ENCODE measurements at regions not wholly inside any gene's neighbourhood (a gene's known extent, or its start where the extent isn't known, plus 50 kb on each side); places are given as distances from the start of the nearest gene placed in this dataset.
"Not testable (repeated sequence)": the region's sequence is repeated elsewhere in the genome, so short reads cannot be mapped to it uniquely, and the experiment has no call there.

DNA sequence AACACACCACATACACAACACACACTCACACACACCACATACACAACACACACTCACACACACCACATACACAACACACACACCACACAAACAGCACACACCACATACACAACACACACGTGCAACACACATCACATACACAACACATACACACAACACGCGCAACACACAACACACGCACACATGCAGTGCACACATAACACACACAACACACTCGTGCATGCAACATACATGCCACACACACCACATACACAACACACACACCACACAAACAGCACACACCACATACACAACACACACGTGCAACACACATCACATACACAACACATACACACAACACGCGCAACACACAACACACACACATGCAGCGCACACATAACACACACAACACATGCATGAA lies 192.8 kb downstream of the C16orf95 start:
- DNase-seq = not testable (repeated sequence)

DNA sequence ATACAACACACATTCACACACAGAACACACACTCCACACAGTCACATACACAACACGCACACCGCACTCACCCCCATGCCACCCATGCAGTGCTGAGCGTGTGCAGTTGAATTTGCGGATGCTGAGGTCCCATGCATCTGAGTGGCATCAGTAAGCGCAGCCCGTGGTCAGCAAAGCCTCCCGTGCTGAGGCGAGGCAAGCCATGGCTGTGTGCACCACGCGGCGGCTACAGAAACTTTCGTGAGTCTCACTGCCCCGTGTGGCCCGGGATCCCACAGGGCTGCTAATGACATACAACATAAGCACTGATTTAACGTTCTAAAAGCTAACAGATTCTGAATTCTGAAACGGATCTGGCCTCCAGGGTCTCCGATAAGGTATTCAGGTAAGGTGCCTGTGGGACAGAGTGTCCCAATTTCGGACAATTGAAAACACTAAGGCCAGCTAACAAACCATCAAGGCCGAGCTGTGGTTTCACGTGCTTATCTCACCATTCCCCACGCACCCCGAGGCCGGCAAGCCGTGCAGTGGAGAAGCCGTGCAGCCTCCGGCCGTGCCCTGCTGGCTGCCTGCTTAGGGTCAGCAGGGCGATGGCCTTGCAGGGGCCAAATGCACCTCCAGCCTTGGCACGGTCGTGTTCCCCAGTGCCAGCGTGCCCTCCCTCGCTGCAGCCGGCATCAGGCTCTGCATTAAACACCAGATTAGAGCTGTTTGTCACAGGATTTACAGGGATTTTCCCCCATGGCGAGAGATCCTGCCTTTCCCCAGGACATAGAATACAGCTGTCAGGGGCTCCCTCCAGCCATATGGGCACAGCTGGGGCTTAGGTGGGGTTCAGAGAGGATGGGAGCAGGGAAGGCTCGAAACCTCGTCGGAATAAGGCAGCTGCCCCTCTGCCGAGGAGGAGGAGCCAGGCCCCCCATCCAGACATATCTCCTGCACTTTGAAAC lies 191.7 kb downstream of the C16orf95 start:
- no peak for DNase-seq

DNA sequence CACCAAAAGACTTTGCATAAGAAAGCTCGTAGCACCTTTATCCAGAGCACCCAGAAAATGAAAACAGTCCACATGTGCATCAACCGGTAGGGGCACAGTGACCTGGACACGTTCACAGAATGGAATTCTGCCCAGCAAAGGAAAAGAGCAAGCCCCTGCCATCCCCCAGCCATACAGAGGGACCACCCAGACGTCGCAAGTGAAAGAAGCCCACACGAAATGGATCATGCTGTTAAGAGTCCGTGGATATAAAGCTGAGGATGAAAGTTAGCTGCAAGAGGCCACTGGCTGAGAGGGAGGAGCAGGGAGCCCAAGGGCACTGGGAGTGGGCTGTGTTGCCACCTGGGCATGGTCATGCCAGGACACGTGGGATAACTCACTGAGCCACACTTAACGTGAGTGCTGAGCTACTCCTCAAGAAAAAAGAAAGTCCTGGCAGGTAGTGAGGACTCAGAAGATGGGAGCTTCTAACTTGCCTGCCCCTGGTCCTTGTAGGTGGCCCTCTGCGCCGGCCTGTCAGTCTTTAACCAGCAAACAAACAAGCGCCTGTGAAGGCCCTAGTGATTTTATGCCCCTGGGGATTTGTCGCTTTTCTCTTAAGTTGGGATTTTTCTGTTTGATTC lies 190.7 kb downstream of the C16orf95 start:
- DNase-seq = no peak

DNA sequence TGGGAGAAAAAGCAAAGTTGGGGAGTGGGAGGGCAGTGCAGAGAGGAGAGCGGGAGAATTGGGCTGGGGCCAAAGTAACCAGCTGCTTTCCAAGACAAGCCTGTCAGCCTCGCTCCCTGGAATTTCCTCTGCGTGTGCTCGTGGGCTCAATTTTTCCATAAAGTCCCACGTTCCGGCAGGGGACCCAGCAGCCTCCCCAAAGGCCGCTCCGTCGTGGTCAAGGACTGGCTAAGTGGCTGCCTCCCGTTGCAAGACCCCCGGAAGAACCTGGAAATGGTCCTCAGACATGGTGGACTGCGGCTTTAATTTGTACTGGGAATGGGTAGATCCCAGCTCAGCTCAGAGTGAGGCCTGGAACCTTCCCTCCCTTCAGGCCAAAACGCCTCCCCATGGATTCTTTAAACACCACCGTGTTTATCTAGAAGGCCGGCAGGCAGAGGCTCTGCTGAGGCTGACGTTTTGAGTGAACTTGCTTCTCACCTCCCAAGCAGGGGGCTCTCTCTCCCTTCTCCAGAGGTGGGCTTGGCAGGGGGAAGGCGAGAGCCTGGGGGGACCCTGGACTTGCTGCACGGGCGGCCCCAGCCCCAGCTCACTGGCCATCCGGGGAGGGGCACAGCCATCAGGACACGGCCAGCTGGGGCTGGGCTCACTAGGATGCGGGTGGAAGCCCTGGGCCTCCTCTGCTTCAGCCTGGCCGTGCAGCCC lies 190.0 kb downstream of the C16orf95 start:
- no peak for DNase-seq

DNA sequence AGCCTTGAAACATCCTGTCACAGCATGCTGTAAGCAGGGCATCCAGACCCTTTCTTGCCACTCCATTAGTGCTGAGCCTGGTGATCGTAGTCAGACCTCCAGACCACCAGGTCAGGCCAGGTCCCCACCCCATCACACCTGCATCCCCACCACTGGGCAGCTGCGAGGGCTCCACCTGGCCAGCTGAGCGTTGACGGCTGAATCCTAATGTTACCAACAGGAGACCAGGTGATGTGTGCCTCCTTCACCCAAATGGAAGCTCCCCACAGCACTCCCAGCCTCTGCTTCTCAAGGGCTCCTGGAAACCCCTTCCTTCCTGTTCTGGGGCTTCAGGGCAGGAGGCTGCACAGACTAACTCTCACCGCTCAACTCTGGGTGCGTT lies 189.4 kb downstream of the C16orf95 start:
- DNase-seq = no peak

DNA sequence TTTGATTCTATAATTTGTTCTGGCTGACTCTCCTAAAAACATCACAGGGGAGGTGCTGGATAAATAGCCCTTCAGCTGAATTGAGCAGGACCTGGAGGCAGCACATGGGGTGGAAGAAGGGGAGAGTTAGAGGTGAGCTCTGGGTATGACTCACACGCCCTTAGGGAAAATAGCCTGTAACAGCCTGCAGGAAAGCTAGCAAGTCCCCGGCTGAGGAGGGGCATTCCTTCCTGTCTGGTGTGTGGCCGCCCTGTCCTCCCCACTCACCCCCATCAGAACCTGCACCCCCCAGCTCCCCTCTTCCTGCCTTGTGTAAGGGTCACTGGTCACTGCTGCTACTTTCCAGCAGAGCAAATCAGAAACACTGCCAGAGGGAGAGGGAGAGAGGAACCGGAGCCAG lies 187.4 kb downstream of the C16orf95 start:
- no peak for DNase-seq

DNA sequence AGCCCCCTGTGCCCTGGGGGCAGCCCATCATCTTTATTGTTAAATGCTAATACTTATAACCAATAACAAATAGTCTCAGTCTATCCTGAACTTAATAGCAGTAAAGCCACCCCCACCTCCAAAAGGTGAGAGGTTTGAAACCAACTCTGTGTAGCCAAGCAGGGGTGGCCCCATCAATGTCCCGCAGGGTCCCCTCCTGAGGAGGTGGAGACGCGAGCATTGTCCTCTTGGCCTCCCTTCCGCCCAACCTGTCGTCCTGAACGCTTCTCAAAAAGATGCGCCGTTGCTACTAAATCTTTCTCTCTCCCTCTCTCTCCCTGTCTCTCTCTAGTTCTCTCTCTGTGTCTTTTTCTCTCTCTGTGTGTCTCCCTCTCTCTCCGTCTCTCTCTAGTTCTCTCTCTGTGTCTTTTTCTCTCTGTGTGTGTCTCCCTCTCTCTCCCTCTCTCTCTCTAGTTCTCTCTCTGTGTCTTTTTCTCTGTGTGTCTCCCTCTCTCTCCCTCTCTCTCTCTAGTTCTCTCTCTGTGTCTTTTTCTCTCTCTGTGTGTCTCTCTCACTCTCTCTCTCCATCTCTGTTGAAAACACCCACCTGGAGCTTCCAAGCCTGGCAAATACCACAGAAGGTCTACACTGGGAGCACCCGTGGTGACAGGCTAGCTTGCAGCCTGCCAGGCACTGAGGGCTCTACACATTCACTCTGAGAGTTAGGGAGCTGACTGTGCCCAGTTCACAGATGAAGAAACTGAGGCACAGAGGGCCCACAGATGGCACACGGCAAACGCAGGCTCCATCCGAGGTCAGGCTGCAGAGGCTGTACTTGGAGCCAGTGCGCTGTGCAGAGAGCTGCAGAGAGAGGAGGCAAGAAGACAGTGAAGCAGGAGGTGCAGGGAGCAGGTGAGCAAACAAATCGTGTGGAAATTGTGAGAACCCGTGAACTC lies 185.9 kb downstream of the C16orf95 start:
- DNase-seq = no peak

DNA sequence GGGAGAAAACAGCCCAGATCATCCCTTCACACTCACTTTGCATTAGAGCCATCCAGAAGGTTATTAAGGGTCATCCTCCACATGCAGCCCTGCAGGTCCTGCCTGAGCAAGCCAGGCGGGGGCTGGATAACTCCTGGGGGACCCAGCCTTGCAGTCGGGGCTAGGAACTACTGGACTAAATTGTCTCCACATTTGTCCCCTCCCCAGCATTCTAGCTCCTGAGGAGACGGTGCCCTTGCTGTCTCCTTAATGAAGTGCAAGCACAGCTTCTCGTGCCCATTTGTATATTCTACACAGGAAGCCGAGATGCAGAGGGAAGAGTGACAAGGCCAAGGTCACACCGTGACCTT lies 185.2 kb downstream of the C16orf95 start:
- DNase-seq = no peak

DNA sequence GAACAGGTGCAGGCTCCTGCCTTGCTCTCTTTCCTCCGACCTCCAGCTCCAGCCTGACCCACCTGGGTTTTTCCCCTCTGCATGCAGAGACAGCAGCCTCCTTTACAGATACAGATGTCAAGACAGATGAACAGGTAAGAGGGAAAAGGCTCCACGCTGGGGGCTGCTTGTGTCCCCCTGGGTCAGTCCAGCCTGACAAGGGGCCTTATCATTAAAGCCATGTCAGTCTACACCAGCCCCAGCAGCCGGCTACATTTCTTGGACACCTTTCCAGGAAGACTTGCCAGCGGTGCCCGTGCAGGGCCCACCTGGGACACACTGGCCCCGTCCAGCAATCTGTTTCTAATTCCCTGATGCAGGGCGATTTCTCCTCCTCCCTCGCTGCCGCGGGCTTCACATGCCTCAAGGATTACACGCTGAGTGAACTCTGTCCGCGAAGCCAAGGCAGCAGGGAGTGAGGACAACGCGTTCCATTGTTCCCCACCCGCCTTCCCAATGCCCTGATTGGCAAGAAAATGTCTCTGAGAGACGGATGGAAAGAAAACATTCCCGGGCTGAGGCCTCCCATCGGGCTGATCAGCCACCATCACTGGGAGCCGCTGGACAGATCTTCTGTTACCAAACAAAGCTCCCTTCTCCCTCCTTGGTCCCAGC lies 184.7 kb downstream of the C16orf95 start:
- no peak for DNase-seq

DNA sequence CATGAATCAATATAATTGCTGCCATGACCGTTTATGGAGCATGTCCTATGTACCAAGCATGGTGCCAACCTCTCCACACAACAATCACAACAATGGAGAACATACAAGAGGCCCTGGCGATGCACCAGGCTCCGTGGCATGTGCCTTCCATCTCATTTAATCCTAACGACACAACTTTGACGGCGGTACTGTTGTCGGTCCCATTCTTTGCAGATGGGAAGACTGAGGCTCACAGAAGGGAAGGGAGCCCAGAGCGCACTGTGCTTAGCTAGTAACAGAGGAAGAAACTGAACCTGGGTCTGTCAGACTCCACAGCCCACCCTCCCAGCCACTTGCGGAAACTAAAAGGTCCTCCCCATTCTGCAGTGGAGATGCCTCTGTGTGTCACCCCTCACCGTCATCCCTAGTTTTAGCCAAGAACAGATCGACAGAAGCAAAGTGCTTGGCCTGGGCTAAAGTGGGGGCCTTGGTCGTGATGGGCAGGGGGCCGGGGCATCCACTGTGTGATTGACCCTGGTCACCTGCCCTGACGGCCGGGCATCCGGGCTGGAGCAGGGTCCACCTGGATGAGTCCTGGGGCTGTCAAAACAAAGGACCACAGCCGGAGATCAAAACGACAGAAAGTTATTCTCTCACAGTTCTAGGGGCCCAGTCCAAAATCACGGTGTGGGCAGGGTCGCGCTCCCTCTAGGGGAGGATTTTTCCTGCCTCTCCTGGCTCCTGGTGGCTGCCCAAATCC lies 183.9 kb downstream of the C16orf95 start:
- no peak for DNase-seq

DNA sequence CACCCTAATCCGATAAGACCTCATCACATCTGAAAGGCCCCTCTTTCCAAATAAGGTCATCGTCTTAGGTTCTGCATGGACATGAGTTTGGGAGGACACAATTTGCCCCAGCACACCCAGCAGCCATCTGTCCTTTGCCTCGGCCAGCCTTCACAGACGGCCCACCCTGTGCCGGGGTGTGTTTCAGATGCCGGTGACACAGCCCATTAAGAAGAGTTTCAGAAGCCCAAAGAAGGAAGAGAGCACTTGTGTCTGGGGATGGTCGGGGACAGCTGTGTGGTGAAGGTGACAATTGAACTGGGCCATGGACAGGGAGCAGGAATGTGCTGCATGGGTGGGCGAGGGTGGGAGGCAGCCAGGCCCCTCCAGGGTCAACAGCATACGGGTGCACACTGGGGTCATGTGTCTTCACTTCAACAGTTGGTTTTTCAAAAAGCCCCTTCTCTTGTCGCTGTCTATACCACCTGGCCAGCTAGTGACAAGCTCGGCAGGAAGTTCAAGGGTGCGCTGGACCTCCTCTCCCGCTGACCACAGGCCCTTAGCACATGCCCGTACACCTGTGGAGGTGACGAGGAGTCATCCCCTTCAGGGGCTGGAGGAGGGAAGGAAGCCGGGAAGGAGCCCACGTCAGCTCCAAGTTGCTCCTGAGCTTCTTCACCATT lies 183.1 kb downstream of the C16orf95 start:
- DNase-seq = no peak

DNA sequence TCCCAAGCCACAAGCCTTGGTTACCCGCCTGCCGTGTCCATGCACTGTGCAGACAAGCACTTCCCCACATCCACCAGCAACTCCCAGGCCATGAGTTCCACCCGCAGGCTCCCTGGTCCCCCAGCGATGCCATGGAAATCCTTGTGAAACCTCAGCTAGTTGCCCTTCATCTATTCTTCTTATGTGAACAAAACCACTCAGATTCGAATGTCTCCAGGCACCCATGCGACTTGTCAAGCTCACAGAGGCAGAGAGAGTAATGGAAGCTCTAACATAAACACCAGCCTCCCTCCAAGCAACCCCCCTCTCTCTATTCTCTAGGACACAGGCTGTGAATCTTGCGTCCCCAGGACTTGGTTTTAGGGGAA lies 182.6 kb downstream of the C16orf95 start:
- DNase-seq = no peak

DNA sequence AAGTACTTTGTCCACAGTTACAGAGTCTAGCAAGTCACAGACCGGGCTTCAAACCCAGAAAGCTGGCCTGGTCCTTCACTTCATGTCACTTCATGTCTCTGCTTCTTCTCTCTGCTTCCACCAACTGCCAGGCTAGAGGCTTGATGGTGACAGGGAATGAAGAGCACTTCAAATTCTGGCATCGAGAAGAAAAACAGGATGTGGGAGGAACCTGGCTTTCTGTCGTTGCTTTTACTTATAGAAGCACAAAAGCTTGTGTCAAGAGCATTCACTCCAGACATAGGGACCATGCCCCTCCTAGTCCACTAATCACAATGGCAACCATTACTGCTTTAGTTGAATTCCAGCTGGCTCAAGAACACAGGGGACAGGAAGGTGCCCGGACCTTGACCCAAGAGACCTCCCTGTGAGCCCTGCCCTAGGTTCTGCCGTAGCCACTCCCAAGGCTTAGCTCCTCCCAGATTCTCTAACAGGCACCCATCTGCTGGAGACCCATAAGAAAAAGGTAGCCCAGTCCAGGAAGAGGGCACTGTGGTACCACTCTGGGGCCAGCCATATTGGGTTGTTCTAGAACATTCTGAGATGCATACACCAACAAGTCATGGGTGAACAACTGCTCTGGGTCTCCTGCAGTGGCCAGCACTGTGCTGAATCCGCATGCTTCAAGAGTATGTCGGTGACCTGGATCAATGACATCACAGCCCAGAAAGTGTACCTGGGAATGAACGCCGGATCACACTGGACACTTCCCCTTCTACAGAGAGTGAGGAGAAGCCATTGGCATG lies 181.8 kb downstream of the C16orf95 start:
- no peak for DNase-seq

DNA sequence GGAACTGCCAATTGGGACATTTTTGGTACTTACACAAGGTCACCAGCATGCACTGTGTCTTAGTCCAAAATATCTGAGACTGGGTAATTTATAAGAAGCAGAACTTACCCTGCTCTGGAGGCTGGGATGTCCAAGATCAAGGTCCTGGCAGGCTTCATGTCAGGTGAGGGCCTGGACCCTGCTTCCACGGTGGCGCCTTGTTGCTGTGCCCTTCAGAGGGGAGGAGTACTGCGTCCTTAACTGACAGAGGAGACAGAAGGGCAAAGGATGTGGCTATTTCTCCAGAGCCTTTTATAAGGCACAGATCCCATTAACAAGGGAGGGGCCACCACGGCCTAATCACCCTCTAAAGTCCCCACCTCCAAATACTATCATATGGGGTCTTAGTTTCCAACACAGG lies 178.9 kb downstream of the C16orf95 start:
- no peak for DNase-seq

DNA sequence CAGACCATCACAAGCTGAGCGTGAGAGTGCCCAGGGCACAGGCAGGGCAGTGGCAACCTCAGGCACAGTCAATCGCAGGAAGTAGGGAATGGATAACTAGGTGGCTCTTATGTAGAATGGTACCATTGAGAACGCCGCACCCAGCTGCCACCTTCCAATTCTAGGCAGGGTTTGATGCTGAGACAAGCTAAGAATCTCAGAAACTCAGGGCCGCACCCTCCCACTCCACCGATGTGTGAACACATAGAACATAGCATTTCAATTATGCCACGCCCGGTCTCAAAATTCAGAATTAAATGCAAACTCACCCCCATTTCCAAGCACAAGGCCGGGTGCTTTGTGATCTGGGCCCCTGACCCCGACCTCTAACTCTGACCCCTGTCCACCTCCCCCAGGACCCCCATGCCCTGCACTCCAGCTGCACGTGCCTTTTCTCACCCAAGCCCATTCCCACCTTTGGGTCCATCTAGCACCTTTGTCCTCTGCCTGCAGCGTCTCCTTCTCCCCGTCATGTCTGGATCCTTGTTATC lies 178.4 kb downstream of the C16orf95 start:
- DNase-seq = no peak

DNA sequence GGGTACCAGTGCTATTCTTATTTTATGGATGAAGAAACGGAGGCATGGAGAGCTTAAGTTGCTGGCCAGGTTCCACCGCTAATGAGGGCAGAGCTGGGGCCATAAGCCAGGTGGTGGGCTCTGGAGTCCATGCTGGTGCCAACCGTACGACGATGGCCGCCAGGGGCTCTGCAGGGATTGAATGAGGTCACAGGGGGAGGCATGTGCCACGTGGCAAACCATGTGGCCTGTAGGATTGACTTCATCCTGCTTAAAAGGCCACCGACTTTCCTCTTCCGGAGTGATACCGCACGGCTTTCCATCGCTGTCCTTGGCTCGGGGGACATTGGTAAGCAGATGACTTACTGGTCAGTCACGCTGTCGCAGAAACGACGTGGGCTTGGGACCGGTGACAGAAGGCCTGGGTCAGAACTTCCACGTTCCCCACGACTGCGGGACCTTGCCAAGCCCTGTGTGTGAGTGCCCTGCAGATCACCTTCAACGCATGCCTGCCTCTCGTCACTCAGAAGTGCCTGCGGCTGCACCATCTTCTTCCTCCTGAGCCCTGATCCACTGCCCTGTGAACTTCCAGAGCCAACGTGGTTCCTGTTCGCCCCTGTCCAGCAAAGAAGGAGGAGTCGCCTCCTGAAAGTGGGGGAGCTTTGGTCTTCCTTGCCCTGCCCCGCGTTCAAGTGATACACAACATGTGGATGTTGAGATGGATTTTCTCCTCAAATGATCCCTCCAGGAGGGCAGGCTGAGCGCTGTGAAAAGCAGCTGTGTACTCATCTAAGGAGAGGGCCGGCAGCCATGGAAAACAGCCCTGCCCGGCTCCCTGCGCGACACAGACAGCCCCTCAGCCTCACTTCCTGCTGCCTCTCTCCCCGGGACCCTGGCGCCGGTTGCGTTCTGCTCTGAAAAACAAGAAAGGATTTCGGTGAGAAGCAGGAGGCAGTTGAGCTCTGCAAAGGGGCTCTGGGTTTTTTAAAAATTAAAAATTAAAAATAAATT lies 176.7 kb downstream of the C16orf95 start:
- DNase-seq = no peak

DNA sequence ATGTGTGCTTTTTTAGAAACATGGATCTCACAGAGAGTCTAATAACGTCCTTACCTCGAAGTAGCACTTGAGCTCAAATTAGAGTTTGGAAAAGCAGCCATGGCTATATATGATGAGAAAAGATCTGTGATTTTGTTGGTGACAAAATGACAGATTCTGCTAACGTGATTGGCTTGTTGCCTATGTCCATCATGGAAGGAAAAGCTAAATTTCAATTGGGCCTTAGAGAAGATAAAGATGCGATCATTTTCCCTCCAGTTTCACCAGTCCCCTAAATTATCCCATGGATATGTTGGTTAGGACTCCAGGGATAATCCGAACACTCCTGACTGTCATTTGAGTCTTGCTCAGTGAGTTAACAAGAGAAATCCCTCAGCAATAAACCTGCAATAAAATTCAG lies 175.8 kb downstream of the C16orf95 start:
- DNase-seq = no peak

DNA sequence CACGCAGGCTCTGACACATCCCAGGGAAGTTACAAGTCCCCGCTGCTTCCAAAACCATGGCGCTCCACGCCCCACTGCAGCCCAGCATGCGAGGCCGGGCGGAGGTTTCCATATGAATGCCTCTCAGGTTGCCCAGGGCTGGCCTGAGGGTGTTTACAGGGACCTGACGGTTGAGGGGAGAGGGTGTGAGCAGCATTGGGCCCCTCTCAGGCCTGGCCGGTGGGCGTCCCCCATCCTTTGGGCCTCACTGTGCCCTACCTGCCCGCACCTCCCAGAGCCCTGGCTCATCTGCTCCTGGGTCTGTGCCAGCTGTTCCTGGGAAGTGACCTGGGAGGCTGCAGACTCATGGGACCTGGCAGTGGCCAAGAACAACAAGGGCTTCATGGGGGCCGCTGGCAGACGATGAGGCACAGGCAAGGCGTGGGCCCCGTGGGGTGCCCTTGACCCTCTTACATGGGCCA lies 173.5 kb downstream of the C16orf95 start:
- DNase-seq = no peak
